ENCODE measurements at regions not wholly inside any gene's neighbourhood (a gene's known extent, or its start where the extent isn't known, plus 50 kb on each side); places are given as distances from the start of the nearest gene placed in this dataset.

DNA sequence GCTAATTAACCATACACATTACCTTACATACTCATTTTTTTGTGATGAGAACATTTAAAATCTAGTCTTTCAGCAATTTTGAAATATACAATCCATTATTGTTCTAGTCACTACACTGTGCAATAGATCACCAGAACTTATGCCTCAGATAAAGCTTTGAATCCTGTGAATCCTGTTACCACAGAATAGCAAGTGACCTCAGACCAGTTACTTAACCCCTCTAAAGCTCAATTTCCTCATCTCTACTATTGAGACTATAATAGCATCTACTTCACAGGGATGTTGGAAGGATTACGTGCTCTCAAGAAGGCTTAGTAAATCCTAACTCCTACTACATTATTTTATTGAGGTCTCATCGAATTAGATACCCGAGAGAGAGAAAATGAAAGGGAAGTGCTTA lies 60.2 kb upstream of the PIP5K1B start:
- Histone ChIP-seq H3K79me1 (ENCODE audit: low read depth, low read length) (no peaks in the 10 kb centered on the region), H3K56ac (replicated peaks; ENCODE audit: insufficient read length, low read depth, low read length) (no peak overlapping the region), H3K23ac (ENCODE audit: insufficient read length) (no peak overlapping the region), H3K9ac (replicated peaks in 1 of 4; ENCODE audit: extremely low read depth in 1 of 4, low read depth in 3 of 4, low read length in 3 of 4) (no peak overlapping the region), H2BK15ac (ENCODE audit: low read length) (no peak overlapping the region), H3K4ac (replicated peaks; ENCODE audit: insufficient read length, low read depth, low read length) (no peak overlapping the region), H2AK5ac (ENCODE audit: low read depth, low read length) (no peak overlapping the region), H3K4me1 (replicated peaks in 1 of 4; ENCODE audit: control insufficient read depth in 3 of 4, insufficient read depth in 4 of 4, low read length in 3 of 4) (0 out of 7 replicates have a peak, but pooled peaks cover 0 to 2% (median 0%) of the 10 kb centered on the region in 4 experiments), H3K9me3 (ENCODE audit: insufficient read depth in 2 of 2, low read depth in 1 of 2, low read length in 1 of 2) (no peaks in the 10 kb centered on the region), H3K36me3 (ENCODE audit: control insufficient read depth in 2 of 4, insufficient read depth in 4 of 4, low read length in 3 of 4) (no peaks in the 10 kb centered on the region), H3K4me2 (ENCODE audit: insufficient read depth in 1 of 2, low read depth in 2 of 2, low read length in 2 of 2) (no peak overlapping the region), H4K20me1 (replicated peaks in 1 of 2; ENCODE audit: control insufficient read depth in 1 of 2, insufficient read depth in 2 of 2, low read length in 2 of 2) (no peaks in the 10 kb centered on the region), H4K8ac (ENCODE audit: extremely low read depth, insufficient read depth, low read length) (no peak overlapping the region), H3K27ac (ENCODE audit: low read depth, low read length) (no peak overlapping the region), H4K5ac (ENCODE audit: insufficient read length, low read depth, low read length) (no peak overlapping the region), H3K14ac (ENCODE audit: insufficient read length) (no peak overlapping the region), H3K4me3 (ENCODE audit: extremely low read depth in 1 of 4, insufficient read depth in 2 of 4, low read depth in 3 of 4, low read length in 4 of 4) (no peak overlapping the region), H3K18ac (ENCODE audit: extremely low read depth, low read length) (no peak overlapping the region), H2BK120ac (replicated peaks; ENCODE audit: low read depth, low read length) (no peak overlapping the region), H2AFZ (ENCODE audit: low read length) (no peak overlapping the region), H2BK12ac (ENCODE audit: low read depth, low read length) (no peak overlapping the region), H2BK5ac (ENCODE audit: low read depth, low read length) (no peak overlapping the region), H3K23me2 (ENCODE audit: low read depth, low read length) (no peaks in the 10 kb centered on the region), H4K91ac (replicated peaks; ENCODE audit: insufficient read length, low read length) (no peak overlapping the region), H3K27me3 (replicated peaks in 1 of 4; ENCODE audit: control insufficient read depth in 3 of 4, extremely low read depth in 1 of 4, insufficient read depth in 3 of 4, low read length in 3 of 4) (no peaks in the 10 kb centered on the region), H2BK20ac (ENCODE audit: low read length) (no peak overlapping the region), H3K79me2 (ENCODE audit: control insufficient read depth in 1 of 2, insufficient read depth in 2 of 2, low read length in 2 of 2) (no peaks in the 10 kb centered on the region)
- WGBS, 2 experiments (ENCODE audit: extremely low coverage in 1 of 2, insufficient coverage in 1 of 2, insufficient read length in 1 of 2, insufficient replicate concordance in 2 of 2, low coverage in 1 of 2, low lambda C conversion rate in 2 of 2, missing lambda C conversion rate in 1 of 2), result 93% methylated on average over 3 of the region's 3 CpGs; no CpG with 5 or more reads in 1 of the 2 experiments
- no peak for DNase-seq (ENCODE audit: low read depth in 1 of 2, low spot score in 2 of 2)
- no peak for FAIRE-seq
- ChIA-PET CTCF (ENCODE audit: partially characterized antibody) (no interaction called here), POLR2A (ENCODE audit: partially characterized antibody) (no interaction called here)
- TF ChIP-seq, protein P1, sequence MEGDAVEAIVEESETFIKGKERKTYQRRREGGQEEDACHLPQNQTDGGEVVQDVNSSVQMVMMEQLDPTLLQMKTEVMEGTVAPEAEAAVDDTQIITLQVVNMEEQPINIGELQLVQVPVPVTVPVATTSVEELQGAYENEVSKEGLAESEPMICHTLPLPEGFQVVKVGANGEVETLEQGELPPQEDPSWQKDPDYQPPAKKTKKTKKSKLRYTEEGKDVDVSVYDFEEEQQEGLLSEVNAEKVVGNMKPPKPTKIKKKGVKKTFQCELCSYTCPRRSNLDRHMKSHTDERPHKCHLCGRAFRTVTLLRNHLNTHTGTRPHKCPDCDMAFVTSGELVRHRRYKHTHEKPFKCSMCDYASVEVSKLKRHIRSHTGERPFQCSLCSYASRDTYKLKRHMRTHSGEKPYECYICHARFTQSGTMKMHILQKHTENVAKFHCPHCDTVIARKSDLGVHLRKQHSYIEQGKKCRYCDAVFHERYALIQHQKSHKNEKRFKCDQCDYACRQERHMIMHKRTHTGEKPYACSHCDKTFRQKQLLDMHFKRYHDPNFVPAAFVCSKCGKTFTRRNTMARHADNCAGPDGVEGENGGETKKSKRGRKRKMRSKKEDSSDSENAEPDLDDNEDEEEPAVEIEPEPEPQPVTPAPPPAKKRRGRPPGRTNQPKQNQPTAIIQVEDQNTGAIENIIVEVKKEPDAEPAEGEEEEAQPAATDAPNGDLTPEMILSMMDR (IDR thresholded peaks at IDR 0.05; ENCODE audit: control extremely low read depth in 1 of 3, insufficient read depth in 1 of 3, low read depth in 1 of 3, low read length in 3 of 3), result no peak
- TF ChIP-seq SIRT6 (IDR thresholded peaks at IDR 0.05; ENCODE audit: low read length), result no peak
- TF ChIP-seq, protein P2, sequence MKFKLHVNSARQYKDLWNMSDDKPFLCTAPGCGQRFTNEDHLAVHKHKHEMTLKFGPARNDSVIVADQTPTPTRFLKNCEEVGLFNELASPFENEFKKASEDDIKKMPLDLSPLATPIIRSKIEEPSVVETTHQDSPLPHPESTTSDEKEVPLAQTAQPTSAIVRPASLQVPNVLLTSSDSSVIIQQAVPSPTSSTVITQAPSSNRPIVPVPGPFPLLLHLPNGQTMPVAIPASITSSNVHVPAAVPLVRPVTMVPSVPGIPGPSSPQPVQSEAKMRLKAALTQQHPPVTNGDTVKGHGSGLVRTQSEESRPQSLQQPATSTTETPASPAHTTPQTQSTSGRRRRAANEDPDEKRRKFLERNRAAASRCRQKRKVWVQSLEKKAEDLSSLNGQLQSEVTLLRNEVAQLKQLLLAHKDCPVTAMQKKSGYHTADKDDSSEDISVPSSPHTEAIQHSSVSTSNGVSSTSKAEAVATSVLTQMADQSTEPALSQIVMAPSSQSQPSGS (IDR thresholded peaks at IDR 0.05; ENCODE audit: low read length), result no peak
